Liver (tissue), 8 donors: ENCODE measurements at regions not wholly inside any gene's neighbourhood (a gene's known extent, or its start where the extent isn't known, plus 50 kb on each side); places are given as distances from the start of the nearest gene placed in this dataset.
A peak's percentile ranks its signal among the peaks of the same experiment; 100 is the strongest.

Source experiments
- DNase-seq: peaks from one replicate; pipeline ENCODE4 v3.0.0-alpha.2; 2017; ENCODE audit warnings: low spot score
- H3K27ac ChIP-seq, 2 donors: one replicate each; pipeline ENCODE4 v1.7.0; 2013; ENCODE audit warnings: inconsistent platforms in 2 of 2, low read length in 2 of 2, control low read depth in 1 of 2, low read depth in 1 of 2, mild to moderate bottlenecking in 1 of 2
- H3K27me3 ChIP-seq, 4 donors: one replicate each; pipeline versions ENCODE4 v1.6.1 to v1.7.0; 2013; ENCODE audit warnings: low read length in 3 of 4, inconsistent platforms in 1 of 4, mild to moderate bottlenecking in 1 of 4, moderate library complexity in 1 of 4; ENCODE audit not compliant: control insufficient read depth in 4 of 4, insufficient read depth in 4 of 4
- H3K36me3 ChIP-seq, 4 donors: one replicate each; pipeline versions ENCODE4 v1.6.1 to v1.7.0; 2013; ENCODE audit warnings: low read length in 3 of 4, mild to moderate bottlenecking in 3 of 4, low read depth in 1 of 4, moderate library complexity in 1 of 4; ENCODE audit not compliant: control insufficient read depth in 4 of 4, insufficient read depth in 3 of 4
- H3K4me1 ChIP-seq, 4 donors: one replicate each; pipeline versions ENCODE4 v1.6.1 to v1.7.0; 2013; ENCODE audit warnings: low read length in 3 of 4, mild to moderate bottlenecking in 3 of 4, moderate library complexity in 1 of 4; ENCODE audit not compliant: control insufficient read depth in 4 of 4, insufficient read depth in 4 of 4
- H3K4me3 ChIP-seq, 3 donors: one replicate each; pipeline versions ENCODE4 v1.6.1 to v1.7.0; 2013; ENCODE audit warnings: low read length in 3 of 3, control low read depth in 1 of 3, low read depth in 1 of 3, mild to moderate bottlenecking in 1 of 3
- H3K9ac ChIP-seq, 2 donors: one replicate each; pipeline ENCODE4 v1.7.0; 2013; ENCODE audit warnings: low read length in 2 of 2, mild to moderate bottlenecking in 2 of 2, moderate library complexity in 2 of 2, control low read depth in 1 of 2, low read depth in 1 of 2
- H3K9me3 ChIP-seq, 4 donors: one replicate each; pipeline versions ENCODE4 v1.6.1 to v1.7.0; 2013; ENCODE audit warnings: low read length in 3 of 4; ENCODE audit not compliant: control insufficient read depth in 4 of 4
- ATF3 ChIP-seq: IDR thresholded peaks from 2 replicates; pipeline ENCODE4 v1.6.1; 2016; ENCODE audit warnings: antibody characterized with exemption
- CTCF ChIP-seq: fragments of 150-350 bp; IDR thresholded peaks from 2 replicates; pipeline ENCODE4 v1.5.1; 2017; ENCODE audit warnings: improper control_type of control experiment, low read depth, low read length; ENCODE audit not compliant: missing input control
- EGR1 ChIP-seq, 2 donors: IDR thresholded peaks; 2 replicates each; pipeline ENCODE4 v1.6.1; 2016 to 2018; ENCODE audit warnings: antibody characterized with exemption in 2 of 2, low read depth in 2 of 2
- FOXA1 ChIP-seq: IDR thresholded peaks from 2 replicates; pipeline ENCODE4 v1.6.1; 2016; ENCODE audit warnings: antibody characterized with exemption
- FOXA2 ChIP-seq: IDR thresholded peaks from 2 replicates; pipeline ENCODE4 v1.6.1; 2016; ENCODE audit warnings: antibody characterized with exemption
- GABPA ChIP-seq, 2 donors: IDR thresholded peaks in 1 of 2; conservative IDR thresholded peaks in 1 of 2; 2 replicates each; pipeline ENCODE4 v1.6.1; 2016; ENCODE audit warnings: antibody characterized with exemption in 2 of 2, mild to moderate bottlenecking in 1 of 2, moderate library complexity in 1 of 2
- HNF4A ChIP-seq, 2 donors: conservative IDR thresholded peaks; 2 replicates each; pipeline ENCODE4 v1.6.1; 2016; ENCODE audit warnings: antibody characterized with exemption in 2 of 2, mild to moderate bottlenecking in 2 of 2
- HNF4G ChIP-seq: IDR thresholded peaks from 2 replicates; pipeline ENCODE4 v1.6.1; 2016; ENCODE audit warnings: antibody characterized with exemption
- JUND ChIP-seq, 2 donors: IDR thresholded peaks; 2 replicates each; pipeline ENCODE4 v1.6.1; 2016; ENCODE audit warnings: antibody characterized with exemption in 2 of 2
- MAX ChIP-seq: IDR thresholded peaks from 2 replicates; pipeline ENCODE4 v1.6.1; 2016; ENCODE audit warnings: antibody characterized with exemption
- NR2F2 ChIP-seq: IDR thresholded peaks from 2 replicates; pipeline ENCODE4 v1.6.1; 2016; ENCODE audit warnings: antibody characterized with exemption
- RAD21 ChIP-seq, 2 donors: IDR thresholded peaks; 2 replicates each; pipeline ENCODE4 v1.6.1; 2016; ENCODE audit warnings: antibody characterized with exemption in 2 of 2, mild to moderate bottlenecking in 2 of 2
- REST ChIP-seq: IDR thresholded peaks from 2 replicates; pipeline ENCODE4 v1.6.1; 2016; ENCODE audit warnings: antibody characterized with exemption, mild to moderate bottlenecking
- RXRA ChIP-seq, 2 donors: IDR thresholded peaks; 2 replicates each; pipeline ENCODE4 v1.6.1; 2017 to 2018; ENCODE audit warnings: antibody characterized with exemption in 2 of 2, mild to moderate bottlenecking in 1 of 2
- SP1 ChIP-seq: IDR thresholded peaks from 2 replicates; pipeline ENCODE4 v1.6.1; 2018; ENCODE audit warnings: antibody characterized with exemption, mild to moderate bottlenecking
- TAF1 ChIP-seq: conservative IDR thresholded peaks from 2 replicates; pipeline ENCODE4 v1.6.1; 2016; ENCODE audit warnings: antibody characterized with exemption, mild to moderate bottlenecking
- YY1 ChIP-seq: IDR thresholded peaks from 2 replicates; pipeline ENCODE4 v1.6.1; 2016; ENCODE audit warnings: antibody characterized with exemption, mild to moderate bottlenecking
- ZBTB33 ChIP-seq: IDR thresholded peaks from 2 replicates; pipeline ENCODE4 v1.6.1; 2016; ENCODE audit warnings: antibody characterized with exemption
- WGBS: extraction: QIAGEN DNeasy Blood & Tissue Kit; methylation state at CpG from one replicate; pipeline ENCODE4 v1.1.7; 2013; 5-methylcytosine and 5-hydroxymethylcytosine counted together
- donor health status: healthy.
- donor health status: healthy.
- donor health status: healthy.
- donor health status: healthy.
- donor health status: healthy.

GRCh38 chr11:69891421-69892236 lies 72.4 kb upstream of the FGF3 start:
- WGBS = 20% methylated on average over 46 of the region's 46 CpGs
- no peak for DNase-seq
- Histone ChIP-seq H3K4me3 (no peak overlapping the region), H3K4me1 (peaks cover 20 to 36% (median 26%) of the 10 kb centered on the region in 4 donors), H3K36me3 (no peaks in the 10 kb centered on the region), H3K27me3 (no peaks in the 10 kb centered on the region), H3K9ac (no peak overlapping the region), H3K9me3 (no peaks in the 10 kb centered on the region), H3K27ac (peak overlapping the region; percentile 51 to 57)
- TF ChIP-seq JUND (IDR thresholded peaks at IDR 0.05) (peak; percentile 41 to 51), HNF4A (conservative IDR thresholded peaks at IDR 0.05) (peak; percentile 62 to 69), ZBTB33 (no peak), NR2F2 (peak; percentile 88), REST (peak; percentile 25), HNF4G (peak; percentile 40), EGR1 (IDR thresholded peaks at IDR 0.05; ENCODE audit: low read depth in 2 of 2) (peak in 1 of 2 donors; percentile 39), RAD21 (IDR thresholded peaks at IDR 0.05) (peak in 1 of 2 donors; percentile 29), GABPA (IDR thresholded peaks at IDR 0.05 in 1 of 2, conservative IDR thresholded peaks at IDR 0.05 in 1 of 2) (no peak), FOXA2 (peak; percentile 42), FOXA1 (no peak), MAX (peak; percentile 12), ATF3 (peak; percentile 20), TAF1 (no peak), YY1 (peak; percentile 76), SP1 (peak; percentile 87), RXRA (IDR thresholded peaks at IDR 0.05) (peak; percentile 94 to 98), CTCF (no peak)
